RWPE2 (cell line): ENCODE measurements at regions not wholly inside any gene's neighbourhood (a gene's known extent, or its start where the extent isn't known, plus 50 kb on each side); places are given as distances from the start of the nearest gene placed in this dataset.
A peak's percentile ranks its signal among the peaks of the same experiment; 100 is the strongest.

Source experiments
- ATAC-seq: fragments of 200-7000 bp; cut with Tn5 transposase; 3 replicates; pipeline ENCODE4 v1.9.1; 2021; ENCODE audit warnings: low read depth
- DNase-seq: peaks from one replicate; pipeline ENCODE4 v3.0.0-alpha.2; 2020; ENCODE audit warnings: low spot score
- H3K27ac ChIP-seq: fragments of 450-650 bp; 2 replicates; pipeline ENCODE4 v1.5.1; 2017; ENCODE audit warnings: mild to moderate bottlenecking; ENCODE audit not compliant: poor library complexity, severe bottlenecking
- H3K27me3 ChIP-seq: fragments of 250-450 bp; sonication (Bioruptor Pico); 2 replicates; pipeline ENCODE4 v1.5.1; 2021; ENCODE audit warnings: mild to moderate bottlenecking, moderate library complexity; ENCODE audit not compliant: insufficient read depth, poor library complexity, severe bottlenecking
- H3K36me3 ChIP-seq: fragments of 250-450 bp; sonication (Bioruptor Pico); 2 replicates; pipeline ENCODE4 v1.5.1; 2020; ENCODE audit warnings: low read depth, mild to moderate bottlenecking, moderate library complexity
- H3K4me1 ChIP-seq: fragments of 250-450 bp; sonication (Bioruptor Pico); 2 replicates; pipeline ENCODE4 v1.5.1; 2021; ENCODE audit warnings: mild to moderate bottlenecking, moderate library complexity; ENCODE audit not compliant: insufficient read depth, poor library complexity, severe bottlenecking
- H3K4me3 ChIP-seq: fragments of 250-450 bp; sonication (Bioruptor Pico); 2 replicates; pipeline ENCODE4 v1.5.1; 2021; ENCODE audit warnings: mild to moderate bottlenecking, moderate library complexity; ENCODE audit not compliant: severe bottlenecking
- H3K9me3 ChIP-seq: fragments of 250-450 bp; sonication (Bioruptor Pico); 2 replicates; pipeline ENCODE4 v1.5.1; 2021; ENCODE audit warnings: mild to moderate bottlenecking, moderate library complexity; ENCODE audit not compliant: severe bottlenecking
- TF ChIP-seq, protein P1 (sequence below): fragments of 450-650 bp; IDR thresholded peaks from one replicate; pipeline ENCODE4 v1.5.1; 2017; ENCODE audit warnings: mild to moderate bottlenecking, moderate library complexity; ENCODE audit not compliant: poor library complexity, severe bottlenecking

DNA sequence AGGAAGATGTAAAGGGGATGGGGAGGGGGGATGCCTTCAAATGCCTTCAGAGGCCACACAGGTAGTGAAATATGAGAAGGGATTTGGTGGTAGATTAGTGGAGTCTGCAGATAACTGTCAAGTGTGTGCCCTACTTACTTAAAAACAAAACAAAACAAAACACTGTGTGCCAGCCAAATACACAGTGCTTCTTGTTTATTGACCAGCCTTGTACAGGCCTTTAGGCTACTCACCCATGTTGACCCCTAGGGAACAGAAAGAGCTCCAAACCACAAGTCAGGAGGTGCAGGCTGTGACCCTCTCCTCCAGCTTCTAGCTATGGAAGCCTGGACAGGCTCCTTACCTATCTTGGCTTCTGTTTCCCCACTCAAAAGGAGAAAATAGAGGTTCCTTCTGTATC lies 562.0 kb downstream of the ETNK1 start:
- no peaks in the 10 kb centered on the region for H3K36me3 ChIP-seq
- no peaks in the 10 kb centered on the region for H3K27me3 ChIP-seq
- no peak overlapping the region for H3K4me3 ChIP-seq
- no peak for ATAC-seq
- DNase-seq: no peak
- H3K27ac ChIP-seq: no peak overlapping the region
- no peaks in the 10 kb centered on the region for H3K9me3 ChIP-seq
- TF ChIP-seq, protein P1, sequence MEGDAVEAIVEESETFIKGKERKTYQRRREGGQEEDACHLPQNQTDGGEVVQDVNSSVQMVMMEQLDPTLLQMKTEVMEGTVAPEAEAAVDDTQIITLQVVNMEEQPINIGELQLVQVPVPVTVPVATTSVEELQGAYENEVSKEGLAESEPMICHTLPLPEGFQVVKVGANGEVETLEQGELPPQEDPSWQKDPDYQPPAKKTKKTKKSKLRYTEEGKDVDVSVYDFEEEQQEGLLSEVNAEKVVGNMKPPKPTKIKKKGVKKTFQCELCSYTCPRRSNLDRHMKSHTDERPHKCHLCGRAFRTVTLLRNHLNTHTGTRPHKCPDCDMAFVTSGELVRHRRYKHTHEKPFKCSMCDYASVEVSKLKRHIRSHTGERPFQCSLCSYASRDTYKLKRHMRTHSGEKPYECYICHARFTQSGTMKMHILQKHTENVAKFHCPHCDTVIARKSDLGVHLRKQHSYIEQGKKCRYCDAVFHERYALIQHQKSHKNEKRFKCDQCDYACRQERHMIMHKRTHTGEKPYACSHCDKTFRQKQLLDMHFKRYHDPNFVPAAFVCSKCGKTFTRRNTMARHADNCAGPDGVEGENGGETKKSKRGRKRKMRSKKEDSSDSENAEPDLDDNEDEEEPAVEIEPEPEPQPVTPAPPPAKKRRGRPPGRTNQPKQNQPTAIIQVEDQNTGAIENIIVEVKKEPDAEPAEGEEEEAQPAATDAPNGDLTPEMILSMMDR: no peak
- H3K4me1 ChIP-seq: no peaks in the 10 kb centered on the region

DNA sequence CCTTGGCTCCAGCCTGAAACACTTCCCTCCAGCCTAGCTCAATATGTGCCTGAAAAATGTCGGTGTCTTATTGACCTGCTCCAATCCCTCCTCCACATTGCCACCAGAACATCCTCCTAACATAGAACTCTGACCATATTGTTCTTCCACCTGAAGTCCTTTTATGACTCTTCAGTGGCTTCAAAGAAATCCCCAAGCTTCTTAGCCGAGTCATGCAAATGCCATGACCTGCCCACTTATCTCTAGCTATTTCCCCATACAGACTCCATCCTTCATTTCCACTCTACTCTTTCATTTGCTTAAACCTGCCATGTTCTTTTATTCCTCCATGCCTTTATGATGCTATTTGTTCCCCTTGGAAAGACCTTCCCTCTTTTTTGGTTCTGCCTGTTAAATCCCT lies 568.6 kb downstream of the ETNK1 start:
- Histone ChIP-seq H3K36me3 (no peaks in the 10 kb centered on the region), H3K27ac (no peak overlapping the region), H3K4me3 (no peak overlapping the region), H3K9me3 (no peaks in the 10 kb centered on the region), H3K4me1 (no peaks in the 10 kb centered on the region), H3K27me3 (no peaks in the 10 kb centered on the region)
- TF ChIP-seq, protein P1: no peak
- ATAC-seq (no peak), DNase-seq (no peak)

DNA sequence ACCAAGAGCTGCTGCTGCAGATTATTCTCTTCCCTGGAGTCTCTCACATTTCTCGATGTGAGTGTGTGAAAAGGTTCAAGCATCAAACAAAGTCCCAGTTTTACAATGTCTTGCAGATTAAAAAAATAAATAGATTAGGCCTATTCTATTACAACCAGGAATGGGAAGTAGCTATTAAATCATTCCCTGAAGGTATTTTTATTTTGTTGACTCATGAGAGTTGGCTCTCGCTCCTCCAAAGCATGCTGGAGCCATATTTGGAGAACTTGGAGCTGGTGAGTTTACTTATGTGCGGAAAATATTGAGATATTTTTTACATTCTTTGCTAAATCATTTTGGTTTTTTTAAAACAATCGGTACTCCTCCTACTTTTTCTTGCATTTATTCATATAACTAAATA lies 572.3 kb downstream of the ETNK1 start:
- Histone ChIP-seq H3K36me3 (no peaks in the 10 kb centered on the region), H3K27me3 (no peaks in the 10 kb centered on the region), H3K4me3 (no peak overlapping the region), H3K9me3 (no peaks in the 10 kb centered on the region), H3K27ac (no peak overlapping the region), H3K4me1 (no peaks in the 10 kb centered on the region)
- TF ChIP-seq, protein P1: no peak
- no peak for ATAC-seq
- no peak for DNase-seq

DNA sequence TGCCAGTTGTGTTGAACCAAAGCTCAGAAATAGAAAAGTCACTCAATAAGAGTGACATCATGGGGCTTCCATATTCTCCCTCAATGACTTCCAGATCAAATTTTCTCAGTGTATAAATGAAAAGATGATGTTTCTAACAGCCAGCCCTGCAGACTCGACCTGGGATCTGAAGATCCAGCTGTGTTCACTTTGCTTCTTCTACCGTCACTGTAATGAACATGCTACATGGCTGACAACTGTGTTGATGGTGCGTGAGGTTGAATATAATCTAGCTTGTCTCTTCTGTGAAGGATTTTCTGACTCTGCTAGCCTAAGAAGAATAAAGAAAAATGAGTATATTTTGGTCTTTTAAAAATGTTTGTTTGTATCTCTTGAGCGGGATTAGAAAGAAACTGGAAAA lies 577.8 kb downstream of the ETNK1 start:
- ATAC-seq: no peak
- no peak overlapping the region for H3K27ac ChIP-seq
- no peak for DNase-seq
- no peaks in the 10 kb centered on the region for H3K4me1 ChIP-seq
- TF ChIP-seq, protein P1: no peak
- no peak overlapping the region for H3K4me3 ChIP-seq
- H3K27me3 ChIP-seq: no peaks in the 10 kb centered on the region
- H3K36me3 ChIP-seq: no peaks in the 10 kb centered on the region
- H3K9me3 ChIP-seq: no peaks in the 10 kb centered on the region

DNA sequence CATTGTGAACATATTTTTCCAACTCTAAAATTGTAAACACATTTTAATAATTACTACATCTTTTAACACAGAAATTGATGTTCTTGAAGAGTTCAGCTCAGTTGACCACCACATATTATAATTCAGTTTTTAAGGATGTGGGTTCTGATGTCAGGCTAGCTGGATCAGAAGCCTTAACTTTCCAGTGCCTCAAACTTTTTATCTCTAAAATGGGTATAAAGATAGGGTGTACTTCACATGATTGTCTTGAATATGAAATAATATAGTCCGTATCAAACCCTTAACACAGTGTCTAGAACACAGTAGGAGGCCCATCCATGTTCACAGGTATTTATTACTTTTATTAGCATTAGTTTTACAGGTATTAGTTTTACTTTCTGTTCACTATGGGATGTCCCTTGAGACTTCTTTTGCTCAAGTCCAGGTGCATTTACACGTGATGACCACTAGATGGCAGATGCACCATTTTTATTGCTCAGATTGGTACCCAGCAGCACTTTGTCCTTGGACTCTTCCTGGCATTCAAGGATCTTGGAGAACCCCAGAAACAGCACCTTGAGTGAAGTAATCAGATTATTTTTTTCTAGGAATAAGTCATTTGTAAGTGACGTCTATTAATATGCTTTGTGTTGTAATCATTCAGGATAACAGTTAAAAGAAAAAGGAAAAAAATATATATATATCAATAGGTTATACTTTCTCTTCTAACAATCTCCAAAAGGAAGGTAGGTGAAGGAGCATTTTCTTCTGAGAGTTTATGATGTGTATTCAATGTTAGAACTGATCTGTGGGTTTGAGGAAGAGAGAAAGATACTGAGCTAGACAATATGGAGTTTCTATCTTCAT lies 580.2 kb downstream of the ETNK1 start:
- H3K4me3 ChIP-seq: no peak overlapping the region
- no peaks in the 10 kb centered on the region for H3K4me1 ChIP-seq
- H3K36me3 ChIP-seq: no peaks in the 10 kb centered on the region
- no peak for DNase-seq
- no peak for ATAC-seq
- H3K27ac ChIP-seq: no peak overlapping the region
- H3K27me3 ChIP-seq: no peaks in the 10 kb centered on the region
- TF ChIP-seq, protein P1: peak; percentile 76
- no peaks in the 10 kb centered on the region for H3K9me3 ChIP-seq
